CD4-positive, alpha-beta T cell treated with Interleukin-6 at 100 ng/mL for 8 hours (primary cell): ENCODE measurements at regions not wholly inside any gene's neighbourhood (a gene's known extent, or its start where the extent isn't known, plus 50 kb on each side); places are given as distances from the start of the nearest gene placed in this dataset.

Experiments used
- DNase-seq: peaks from one replicate; pipeline ENCODE4 v3.0.0-alpha.2; 2020; ENCODE audit warnings: mixed read lengths, low spot score

DNA sequence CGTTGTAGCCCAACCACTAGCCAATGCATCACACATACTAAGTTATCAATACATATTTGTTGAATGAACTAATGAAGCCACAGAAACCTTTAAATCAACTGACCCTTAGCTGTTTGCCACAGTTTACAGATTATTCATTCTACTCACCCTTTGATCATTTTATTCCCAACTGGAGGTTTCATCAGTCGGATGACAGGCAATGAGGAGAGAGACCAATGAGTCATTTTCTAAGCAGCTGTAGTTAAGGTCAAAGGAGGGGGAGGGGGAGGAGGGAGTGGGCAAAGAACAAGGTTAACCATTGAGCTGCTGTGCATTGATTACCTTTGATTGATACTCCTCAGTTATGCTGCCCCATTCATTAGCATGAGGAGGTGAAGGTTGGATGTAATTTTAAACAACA lies 469.5 kb downstream of the VRK1 start:
- DNase-seq = no peak

DNA sequence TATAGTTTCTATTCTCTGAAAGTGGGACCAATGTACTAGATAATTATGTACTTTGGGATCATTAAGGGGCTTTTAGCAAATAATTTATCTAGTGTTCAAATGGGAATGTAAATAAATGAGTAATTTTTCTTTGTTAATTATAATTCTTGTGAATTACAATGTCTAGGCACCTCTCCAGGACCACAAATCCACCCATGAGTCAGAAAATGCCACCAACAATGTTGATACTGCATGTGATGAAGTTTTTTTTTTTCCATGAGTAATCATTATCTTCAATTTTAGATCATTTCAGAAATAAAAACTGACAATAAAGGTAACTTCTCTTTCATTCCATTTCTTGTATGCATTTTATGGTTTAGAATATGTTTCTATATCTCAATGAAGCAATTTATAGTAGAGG lies 470.3 kb downstream of the VRK1 start:
- DNase-seq = no peak

DNA sequence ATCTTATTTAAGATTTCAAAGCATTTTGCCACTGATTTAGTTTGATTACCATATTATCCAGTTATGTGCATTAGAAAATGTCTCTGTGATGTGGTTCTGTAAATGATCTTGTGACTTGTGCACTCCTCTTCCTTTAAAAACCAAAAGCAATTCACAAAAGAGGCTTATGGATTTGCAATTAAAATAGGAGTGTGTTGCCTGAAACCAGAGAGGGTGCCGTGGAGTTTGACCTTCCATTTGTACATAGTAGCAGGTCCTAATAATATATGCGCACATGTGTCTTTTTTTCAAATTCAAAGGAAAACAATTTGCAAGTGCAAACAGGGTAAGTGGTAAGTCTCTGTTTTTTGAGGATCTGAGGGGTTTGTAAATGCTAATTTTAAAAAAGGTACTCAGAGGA lies 470.9 kb downstream of the VRK1 start:
- no peak for DNase-seq

DNA sequence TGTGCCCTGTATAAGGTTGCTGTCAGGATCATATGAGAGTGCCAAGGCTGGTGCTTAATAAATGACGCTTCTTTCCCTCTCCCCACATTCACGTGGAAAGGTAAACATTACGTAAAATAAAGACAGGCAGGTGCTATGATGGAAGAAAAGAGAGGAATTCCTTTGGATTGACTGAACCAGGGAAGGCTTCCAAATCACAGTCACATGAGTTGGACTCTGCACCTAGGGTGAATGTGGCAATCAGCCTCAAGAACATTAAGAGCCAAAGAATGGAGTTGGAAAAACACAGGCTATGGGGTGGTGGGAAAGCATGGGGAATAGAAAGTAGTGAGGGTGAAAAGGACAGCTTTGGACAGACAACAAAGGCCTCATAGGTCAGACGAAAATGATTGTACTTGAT lies 473.1 kb downstream of the VRK1 start:
- DNase-seq = no peak

DNA sequence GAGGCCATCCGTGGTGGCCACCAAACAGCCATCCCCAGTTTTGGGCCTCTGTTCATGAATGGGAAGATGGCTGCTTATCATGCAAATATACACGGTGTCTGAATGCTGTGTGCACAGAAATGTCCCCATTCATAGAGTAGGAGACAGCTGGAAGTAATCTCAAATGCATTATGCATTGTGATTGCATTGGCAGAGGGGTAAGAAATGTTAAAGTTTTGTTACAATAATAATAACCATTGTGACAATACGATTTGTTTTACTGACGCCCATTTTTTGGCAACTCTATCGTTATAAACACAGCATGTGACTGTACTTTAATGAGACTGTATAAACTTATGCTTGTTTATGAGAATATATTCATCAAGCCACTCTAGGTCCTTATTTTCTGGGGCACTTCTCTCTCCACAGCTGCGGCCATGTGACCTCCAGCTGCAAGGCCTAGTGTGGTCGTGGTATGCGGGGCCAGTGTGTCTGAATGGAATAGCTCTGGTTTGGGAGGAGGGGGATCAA lies 474.3 kb downstream of the VRK1 start:
- no peak for DNase-seq

DNA sequence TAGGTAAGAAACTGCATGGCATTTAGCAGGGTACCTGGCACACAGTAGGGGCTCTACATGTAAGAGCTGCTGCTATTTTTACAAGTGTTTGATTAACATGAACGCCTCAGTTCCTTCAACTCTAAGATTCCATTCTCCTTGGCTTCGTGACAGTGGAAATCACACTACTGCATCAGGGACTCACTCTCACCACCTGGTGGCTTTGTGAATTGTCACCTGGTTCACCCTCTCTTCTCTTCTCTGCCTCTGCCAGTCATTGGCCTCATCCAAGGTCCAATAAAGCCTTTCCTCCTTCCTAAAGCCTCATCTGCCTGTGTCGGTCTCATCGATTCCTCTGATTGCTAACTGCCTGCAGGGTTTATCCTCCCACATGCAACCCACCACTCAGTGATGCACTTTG lies 476.4 kb downstream of the VRK1 start:
- no peak for DNase-seq

DNA sequence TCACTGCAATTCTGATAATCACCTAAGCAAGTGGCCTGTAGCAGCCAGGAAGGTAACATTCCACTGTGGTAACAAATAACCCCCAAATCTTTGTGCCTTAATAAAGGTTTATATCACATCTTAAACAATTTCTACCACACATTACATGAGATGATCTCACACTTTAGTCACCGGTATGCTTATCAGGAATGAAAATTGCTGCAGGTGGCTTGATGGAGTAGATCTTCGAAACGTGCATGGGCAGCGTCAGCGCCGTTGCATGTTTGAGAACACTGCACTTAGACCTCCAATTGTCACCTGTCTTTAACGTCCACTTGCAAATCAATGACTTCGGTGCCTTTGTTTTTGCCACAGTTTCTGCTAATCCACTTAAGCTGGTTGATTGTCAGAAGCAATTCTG lies 477.4 kb downstream of the VRK1 start:
- no peak for DNase-seq

DNA sequence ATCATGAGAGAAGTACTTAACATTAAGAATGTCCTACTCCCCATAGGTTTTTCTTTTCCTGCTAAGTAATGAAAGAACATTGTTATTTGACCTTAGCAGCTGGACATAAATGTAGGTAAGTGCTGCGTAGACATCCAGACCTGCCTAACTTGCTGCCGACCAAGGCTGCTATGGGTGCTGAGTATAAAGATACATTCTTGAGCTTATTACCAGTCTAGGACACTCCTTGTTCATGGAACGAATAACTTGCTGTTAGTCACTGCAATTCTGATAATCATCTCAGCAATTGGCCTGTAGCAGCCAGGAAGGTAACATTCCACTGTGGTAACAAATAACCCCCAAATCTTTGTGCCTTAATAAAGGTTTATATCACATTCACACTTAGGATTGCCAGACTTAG lies 478.1 kb downstream of the VRK1 start:
- no peak for DNase-seq

DNA sequence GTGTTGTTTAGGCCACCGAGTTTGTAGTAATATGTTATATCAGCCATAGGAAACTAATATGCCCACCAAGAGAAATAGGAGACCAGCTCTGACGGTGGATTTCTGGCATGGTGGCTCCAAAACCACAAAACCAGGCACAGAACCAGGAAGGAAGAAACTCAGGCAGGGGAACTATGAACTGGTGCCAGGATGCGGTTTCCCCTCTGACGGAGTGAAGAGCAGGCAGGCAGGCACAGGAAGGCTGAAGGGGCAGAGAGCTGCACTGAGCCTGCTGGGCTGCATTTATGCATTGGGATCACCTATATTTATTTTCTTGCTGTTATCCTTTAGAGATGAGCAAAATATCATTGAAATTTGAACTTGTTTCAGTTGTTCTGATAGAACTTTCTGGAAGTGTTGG lies 479.4 kb downstream of the VRK1 start:
- DNase-seq = peak; percentile 25

DNA sequence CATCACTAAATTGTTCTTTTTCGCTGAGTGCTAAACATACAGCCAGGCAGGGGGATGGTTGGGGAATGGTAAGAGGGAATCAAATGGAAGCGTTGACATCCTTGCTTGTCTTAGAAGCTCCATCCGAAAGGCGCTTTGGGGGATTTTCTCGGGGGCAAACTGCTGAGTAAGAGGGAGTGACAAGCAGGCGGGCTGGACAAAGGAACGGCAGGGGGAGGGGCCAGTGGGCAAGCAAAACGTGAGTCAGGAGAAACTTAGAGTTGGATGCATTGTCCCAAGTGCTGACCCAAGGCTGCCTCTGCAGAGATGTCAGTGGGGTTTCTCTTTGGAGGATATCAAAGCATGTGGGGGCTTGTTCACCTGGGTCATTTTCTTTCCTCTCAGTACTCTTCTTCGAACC lies 480.5 kb downstream of the VRK1 start:
- DNase-seq = no peak

DNA sequence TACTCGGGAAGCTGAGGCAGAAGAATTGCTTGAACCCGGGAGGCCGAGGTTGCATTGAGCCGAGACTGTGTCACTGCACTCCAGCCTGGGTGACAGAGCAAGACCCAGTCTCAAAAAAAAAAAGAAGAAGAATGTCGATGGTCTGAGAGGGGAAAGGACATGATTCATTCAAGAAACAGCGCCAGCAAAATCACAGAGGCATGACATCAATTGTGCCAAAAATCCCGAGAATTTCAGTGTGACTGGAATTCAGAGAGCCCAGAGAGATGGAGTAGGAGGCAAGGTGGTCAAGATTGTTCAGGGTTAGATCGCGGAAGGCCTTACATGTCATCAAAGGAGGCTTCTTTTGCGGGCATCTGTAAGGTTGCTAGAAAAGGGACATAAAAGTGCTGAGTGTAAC lies 483.3 kb downstream of the VRK1 start:
- no peak for DNase-seq

DNA sequence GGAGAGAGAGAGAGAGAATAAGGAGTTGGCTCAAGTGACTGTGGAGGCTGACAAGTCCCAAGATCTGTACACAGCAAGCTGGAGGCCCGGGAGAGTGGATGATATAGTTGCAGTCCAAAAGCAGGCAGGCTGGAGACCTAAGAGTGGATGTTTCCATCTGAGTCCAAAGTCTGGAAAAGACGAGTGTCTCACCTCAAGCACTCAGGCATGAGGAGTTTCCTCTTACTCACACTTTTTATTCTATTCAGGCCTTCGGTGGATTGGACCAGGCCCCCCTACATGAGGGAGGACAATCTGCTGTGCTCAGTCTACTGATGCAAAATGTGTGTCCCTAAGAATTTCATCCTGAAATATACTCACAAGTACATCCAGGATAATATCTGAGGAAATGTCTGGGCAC lies 484.6 kb downstream of the VRK1 start:
- no peak for DNase-seq

DNA sequence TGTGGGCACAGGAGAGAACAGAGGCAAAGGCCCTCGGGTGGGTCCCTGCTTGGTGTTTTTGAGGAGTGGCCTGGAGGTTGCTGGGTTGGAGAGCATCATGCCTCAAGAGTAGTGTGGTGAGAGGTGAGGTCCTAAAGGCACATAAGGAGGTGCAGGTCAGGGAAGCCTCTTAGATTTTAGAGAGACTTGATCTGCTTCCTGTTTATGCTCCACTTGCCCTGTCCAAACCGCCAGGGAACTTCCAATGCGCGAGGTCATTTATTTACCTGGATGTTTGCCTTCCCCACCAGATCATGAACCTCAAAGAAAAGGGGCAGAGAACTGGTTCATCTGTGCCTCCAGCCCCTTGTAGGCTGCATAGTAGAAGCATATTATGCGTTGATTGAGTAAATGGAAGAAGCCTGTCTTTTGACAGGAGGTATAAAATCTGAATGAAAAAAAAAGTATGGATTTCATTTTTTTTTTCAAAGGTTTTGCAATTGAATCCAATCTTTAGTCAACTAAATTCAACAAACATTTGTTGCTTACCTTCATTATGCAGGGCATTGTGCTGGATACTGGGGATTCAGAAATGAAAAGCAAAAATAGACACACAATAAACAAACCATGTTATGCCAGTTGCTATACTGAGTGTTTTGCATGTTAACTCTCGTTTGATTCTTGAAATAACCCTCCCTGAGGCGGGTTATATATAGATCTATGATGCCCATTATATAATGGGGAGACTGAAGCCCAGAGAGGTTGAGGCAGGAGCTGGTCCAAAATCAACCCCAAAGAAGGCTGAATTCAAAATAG lies 485.2 kb downstream of the VRK1 start:
- DNase-seq = no peak

DNA sequence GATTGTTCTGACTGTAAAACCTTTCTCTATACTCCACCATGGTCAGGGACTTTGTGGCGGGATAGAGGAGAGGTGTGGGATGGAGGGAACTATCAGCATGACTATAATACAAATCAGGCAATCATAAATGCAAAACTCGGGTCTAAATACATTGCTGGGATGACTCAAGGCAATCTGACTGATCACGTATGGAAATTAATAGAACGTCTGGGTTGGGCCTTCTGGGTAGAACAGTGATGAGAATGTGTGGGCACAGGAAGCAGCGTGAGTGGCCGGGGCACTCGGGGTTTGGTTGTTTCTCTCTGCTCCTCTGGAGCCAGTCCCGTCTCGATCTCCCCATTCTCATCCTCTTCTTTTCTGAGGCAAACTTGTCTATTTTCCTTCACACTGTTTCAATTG lies 485.8 kb downstream of the VRK1 start:
- DNase-seq = no peak

DNA sequence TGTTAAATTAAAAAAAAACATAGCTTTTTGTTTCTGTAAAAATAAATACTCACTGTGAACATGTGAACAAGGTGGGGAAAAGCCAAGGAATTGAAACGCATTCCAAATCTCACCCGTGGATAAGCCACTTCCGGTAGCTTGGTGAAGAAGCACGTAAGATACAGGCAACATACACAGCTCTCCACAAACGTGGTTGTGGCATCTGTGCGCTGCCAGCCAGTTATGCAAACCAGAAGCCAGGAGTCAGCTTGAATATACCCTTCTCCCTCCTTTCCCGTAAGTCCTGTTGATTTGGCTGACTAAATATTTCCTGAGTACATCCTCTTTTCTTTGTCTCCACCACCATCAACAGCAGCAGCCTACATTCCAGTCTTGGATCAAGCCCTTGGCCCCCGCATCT lies 486.2 kb downstream of the VRK1 start:
- DNase-seq = no peak

DNA sequence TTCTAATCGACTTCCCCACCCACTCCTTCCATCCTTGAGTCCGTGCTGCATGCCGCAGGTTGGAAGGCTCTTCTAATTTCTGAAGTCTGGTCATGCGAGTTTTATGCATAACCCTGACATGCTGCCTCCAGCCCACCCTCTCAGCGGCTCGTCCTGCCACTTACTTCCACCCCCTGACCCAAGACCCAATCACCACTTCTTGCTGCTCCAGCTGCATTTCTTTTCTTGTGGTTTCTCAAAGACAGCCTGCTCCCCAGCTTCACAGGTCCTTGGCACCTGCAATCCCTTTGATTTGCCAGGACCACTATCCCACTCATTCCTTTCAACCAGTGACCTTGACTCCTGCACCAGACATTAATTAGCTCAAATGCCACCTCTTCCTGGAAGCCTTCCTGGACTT lies 486.7 kb downstream of the VRK1 start:
- no peak for DNase-seq

DNA sequence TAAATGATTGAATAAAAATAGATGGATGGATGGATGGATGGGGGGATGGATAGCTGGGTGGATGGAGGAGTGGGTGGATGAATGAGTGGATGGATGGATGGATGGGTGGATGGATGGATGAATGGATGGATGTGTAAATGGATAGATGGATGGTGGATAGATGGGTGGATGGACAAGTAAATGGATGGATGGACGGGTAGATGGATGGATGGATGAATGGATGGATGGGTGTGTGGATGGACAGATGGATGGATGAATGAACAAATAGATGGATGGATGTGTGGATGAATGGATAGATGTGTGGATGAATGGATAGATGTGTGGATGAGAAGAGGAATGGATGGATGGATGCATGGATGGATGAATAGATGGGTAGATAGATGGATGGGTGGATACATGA lies 490.8 kb downstream of the VRK1 start:
- no peak for DNase-seq

DNA sequence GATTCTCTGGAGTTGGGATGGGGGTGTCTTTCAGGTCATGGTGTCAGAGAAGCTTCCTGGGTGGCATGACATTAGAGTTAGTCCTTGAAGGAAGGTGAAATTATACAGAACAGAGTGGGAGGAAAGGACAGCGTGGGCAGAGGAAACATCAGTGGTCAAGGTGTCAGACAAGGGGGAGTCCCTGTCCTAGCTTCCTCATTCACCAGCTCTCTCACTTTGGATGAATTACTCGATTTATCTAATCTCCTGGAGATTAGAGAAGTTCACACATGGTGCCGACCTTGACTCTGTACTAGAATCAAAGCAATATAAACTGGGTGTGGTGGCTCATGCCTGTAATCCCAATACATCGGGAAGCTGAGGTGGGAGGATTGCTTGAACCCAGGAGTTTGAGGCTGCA lies 492.9 kb downstream of the VRK1 start:
- DNase-seq = no peak

DNA sequence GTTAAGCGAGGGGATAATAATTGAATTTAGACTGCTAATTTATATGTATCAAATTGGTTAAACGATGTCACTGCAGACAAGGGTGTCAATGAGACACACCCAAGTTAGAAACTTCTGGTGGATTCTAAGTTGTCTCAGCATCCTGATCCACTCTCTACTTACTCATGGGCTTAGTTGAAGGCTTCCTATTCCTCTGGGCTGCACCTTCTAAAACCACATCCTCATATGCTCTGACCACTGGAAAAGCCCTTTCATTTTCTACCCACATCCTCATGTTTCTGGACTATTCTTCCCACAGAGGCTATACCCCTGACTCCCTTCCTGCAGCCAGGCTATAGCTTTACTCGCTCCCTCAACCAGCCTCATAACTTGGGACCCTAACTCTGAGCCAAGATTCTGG lies 493.8 kb downstream of the VRK1 start:
- no peak for DNase-seq

DNA sequence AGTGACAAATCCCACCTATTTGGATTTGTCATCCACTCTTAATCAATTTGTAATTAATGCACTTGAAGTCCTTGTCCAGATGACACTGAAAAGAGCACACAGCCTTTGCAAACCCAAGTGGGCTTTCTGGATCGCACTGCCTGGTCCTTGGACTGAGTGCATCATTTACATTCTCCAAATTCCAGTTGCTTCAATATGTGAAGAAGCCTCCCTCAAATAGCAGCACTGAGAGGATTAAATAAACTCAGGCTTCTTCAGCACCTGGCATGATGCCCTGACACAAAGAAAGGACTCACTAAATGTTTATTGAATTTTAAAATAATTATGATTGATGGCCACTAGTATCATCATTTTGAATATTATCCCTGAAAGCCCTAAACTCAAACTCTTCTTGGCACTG lies 496.5 kb downstream of the VRK1 start:
- no peak for DNase-seq

DNA sequence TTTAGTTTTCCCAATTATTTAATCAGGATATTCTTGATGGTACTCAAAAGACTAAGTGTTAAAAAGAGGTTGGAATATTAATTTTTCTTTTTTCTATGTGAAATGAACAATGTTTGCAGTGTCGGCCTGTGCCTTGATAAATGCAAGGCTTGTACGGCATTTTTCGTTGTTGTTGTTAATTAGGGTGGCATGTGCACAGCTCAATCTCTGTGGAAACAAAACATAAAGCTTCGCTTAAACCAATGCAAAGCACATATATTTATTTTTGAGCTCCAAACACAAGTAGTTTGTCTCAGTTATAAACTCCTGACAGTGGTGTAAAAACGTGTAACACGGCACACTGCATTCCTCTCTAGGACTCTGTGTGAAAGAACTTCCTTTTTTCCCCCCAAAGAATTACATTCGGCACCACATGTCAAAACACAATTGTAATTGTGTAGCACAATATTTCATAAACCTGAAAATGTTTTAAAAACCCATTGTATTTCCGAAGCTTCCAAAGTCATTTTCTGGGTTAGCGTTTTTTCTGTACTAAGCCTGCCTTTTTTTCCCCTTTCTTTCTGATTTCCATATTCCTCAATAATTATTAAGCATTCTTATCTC lies 498.0 kb downstream of the VRK1 start:
- no peak for DNase-seq

DNA sequence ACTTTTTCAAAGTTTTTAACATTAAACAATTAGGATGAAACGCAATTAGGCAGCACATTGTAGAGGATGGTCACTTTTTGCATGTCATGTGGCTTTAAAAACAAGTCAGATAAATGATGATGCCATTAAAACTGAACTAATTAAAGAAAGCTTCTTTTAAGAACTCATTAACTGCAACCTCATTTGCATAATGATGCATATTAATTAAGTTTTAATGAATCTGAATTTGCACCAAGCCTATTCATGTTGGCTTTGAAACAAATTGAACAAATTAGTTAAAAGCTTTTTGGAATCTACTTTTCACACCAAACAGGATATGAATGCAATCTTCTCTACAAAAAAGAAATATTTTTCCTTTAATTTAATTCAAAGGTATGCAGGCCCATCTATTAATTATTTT lies 499.0 kb downstream of the VRK1 start:
- DNase-seq = no peak

DNA sequence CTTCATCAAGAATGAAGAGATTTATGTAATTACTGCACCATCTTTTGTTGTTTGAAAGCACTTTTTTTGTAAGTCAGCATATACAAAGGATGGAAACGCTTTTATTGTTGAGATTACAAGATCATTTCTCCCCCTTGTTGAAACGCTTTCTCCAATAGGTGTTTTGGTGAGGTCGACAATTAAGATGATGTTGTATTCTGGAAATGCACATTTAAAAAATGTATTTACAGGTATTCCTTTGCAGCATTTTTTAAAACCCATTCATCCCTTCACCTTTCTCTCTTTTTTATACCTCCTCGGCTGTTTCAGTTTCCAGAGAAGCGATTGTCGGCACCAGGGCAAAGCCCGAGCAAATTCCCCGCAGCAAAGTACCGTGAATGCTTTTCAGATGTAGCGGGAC lies 499.9 kb downstream of the VRK1 start:
- no peak for DNase-seq

DNA sequence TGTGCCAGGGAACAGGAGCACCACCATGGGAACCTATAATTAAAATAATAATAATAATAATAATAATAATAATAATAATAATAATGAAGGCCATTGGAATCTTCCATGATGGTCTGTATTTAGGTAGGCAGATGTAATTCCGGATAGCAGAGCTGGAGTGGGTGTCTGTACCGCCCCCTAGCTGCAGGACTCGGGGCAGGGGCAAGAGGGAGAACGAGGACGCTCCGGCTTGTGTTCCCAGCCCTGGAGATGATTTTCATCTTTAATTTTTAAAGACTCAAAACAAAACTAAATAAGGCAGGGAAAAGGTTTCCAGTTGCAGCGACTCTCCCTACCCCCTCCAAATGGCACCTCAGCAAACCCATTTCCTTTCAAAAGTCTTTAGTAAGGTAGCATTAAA lies 501.1 kb downstream of the VRK1 start:
- DNase-seq = no peak
